ENCODE measurements at regions not wholly inside any gene's neighbourhood (a gene's known extent, or its start where the extent isn't known, plus 50 kb on each side); places are given as distances from the start of the nearest gene placed in this dataset.

DNA sequence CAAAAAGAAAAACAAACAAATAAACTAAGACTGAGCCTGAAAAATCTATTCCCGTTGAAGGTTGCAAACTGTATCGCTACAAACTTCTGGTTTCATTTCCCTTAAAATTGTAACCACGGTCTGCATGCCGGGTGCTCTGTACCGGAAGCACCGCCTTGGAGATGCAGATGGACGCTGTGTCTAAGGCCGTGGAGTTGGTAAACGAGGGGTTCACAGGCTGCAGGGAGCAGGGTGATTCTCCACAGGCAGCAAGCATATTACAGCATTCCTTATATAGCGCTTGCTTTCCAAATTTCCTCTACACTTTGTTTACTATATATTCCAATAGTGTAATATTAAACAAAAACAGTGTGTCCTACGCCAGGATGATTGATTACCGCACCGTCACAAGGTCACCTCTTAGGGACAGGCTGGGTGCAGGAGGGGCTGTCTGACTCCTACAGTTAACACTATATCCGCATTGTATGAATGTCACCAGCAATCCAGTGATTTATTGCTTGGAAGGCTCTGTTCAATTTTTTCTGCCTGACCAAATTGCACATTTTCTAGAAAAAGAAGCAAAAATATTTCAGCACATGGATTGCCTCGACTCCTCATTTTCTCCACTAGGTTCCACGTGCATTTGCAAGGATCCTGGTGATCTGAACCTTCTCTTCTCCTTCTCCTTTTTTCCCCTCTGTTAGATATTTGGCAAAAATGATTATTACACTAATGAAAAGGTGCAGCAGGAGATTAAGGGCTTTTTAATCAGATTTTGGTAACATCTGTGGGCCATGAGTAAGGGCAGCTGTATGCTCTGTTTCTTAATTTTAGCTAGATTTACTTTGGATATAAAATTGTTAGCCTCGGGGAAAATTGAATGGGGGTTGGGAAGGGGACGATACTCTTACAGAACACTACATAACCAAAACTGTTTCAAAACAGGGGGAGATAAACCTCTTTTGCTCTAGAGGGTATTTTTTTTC lies 325.8 kb upstream of the MGMT start:
- TF ChIP-seq CTCF (IDR thresholded peaks at IDR 0.05; ENCODE audit: borderline replicate concordance, extremely low read depth, low read length, poor library complexity, severe bottlenecking), result no peak
- TF ChIP-seq EZH2 (IDR thresholded peaks at IDR 0.05; ENCODE audit: borderline replicate concordance, low read depth, low read length, severe bottlenecking), result no peak
